ENCODE measurements at regions not wholly inside any gene's neighbourhood (a gene's known extent, or its start where the extent isn't known, plus 50 kb on each side); places are given as distances from the start of the nearest gene placed in this dataset.

GRCh38 chr7:110105840-110106239 lies 985.1 kb upstream of the LRRN3 start:
- BruUV-seq (replicated peaks), result no TSS peak
- Histone ChIP-seq H3K27ac (ENCODE audit: control insufficient read depth, insufficient read depth) (no peak overlapping the region), H3K9ac (ENCODE audit: control insufficient read depth, insufficient read depth, low read length) (no peak overlapping the region), H3K36me3 (ENCODE audit: control insufficient read depth in 2 of 2, insufficient read depth in 2 of 2, low read length in 1 of 2) (no peaks in the 10 kb centered on the region), H3K4me3 (no peak overlapping the region), H3K27me3 (replicated peaks in 1 of 2; ENCODE audit: control insufficient read depth in 2 of 2, insufficient read depth in 2 of 2, low read length in 1 of 2) (no peaks in the 10 kb centered on the region), H2AFZ (ENCODE audit: control insufficient read depth, low read depth, low read length) (no peak overlapping the region), H3K4me2 (ENCODE audit: control insufficient read depth, insufficient read depth) (no peak overlapping the region), H3K9me3 (replicated peaks; ENCODE audit: control insufficient read depth, insufficient read depth, low read length) (no peaks in the 10 kb centered on the region), H3K4me1 (ENCODE audit: control insufficient read depth, insufficient read depth, low read length) (no peaks in the 10 kb centered on the region), H3K79me2 (ENCODE audit: control insufficient read depth, insufficient read depth, low read length) (no peaks in the 10 kb centered on the region), H4K20me1 (ENCODE audit: control insufficient read depth, insufficient read depth) (no peaks in the 10 kb centered on the region)
- in situ Hi-C loops (cut with MboI) (no loop called here), intact Hi-C loops (cut with micrococcal nuclease; ENCODE audit: unreplicated experiment) (no loop called here)
- FAIRE-seq (no peak), ATAC-seq (no peak), DNase-seq (ENCODE audit: low read depth, low spot score) (no peak)
- SMC1A ChIA-PET (ENCODE audit: uncharacterized antibody, unreplicated experiment), result no interaction called here
- TF ChIP-seq SREBF1 (IDR thresholded peaks at IDR 0.05; ENCODE audit: low read length), result no peak
- TF ChIP-seq NFIC (IDR thresholded peaks at IDR 0.05; ENCODE audit: low read depth, low read length), result no peak
- no peak for TF ChIP-seq GABPA (IDR thresholded peaks at IDR 0.05; ENCODE audit: low read depth)
- TF ChIP-seq STAT1 (conservative IDR thresholded peaks at IDR 0.05), result no peak
- TF ChIP-seq CHD2 (IDR thresholded peaks at IDR 0.05; ENCODE audit: borderline replicate concordance, low read depth, low read length), result no peak
- TF ChIP-seq SMAD5 (IDR thresholded peaks at IDR 0.05; ENCODE audit: low read depth), result no peak
- no peak for TF ChIP-seq NR2C1 (IDR thresholded peaks at IDR 0.05)
- no peak for TF ChIP-seq KAT2A (conservative IDR thresholded peaks at IDR 0.05; ENCODE audit: control insufficient read depth, low read depth, low read length)
- no peak for TF ChIP-seq POU2F2 (IDR thresholded peaks at IDR 0.05; ENCODE audit: borderline replicate concordance, low read depth, low read length)
- TF ChIP-seq TARDBP (IDR thresholded peaks at IDR 0.05; ENCODE audit: borderline replicate concordance), result no peak
- no peak for TF ChIP-seq SKIL (IDR thresholded peaks at IDR 0.05; ENCODE audit: low read depth, poor library complexity, severe bottlenecking)
- no peak for TF ChIP-seq BRCA1 (IDR thresholded peaks at IDR 0.05; ENCODE audit: low read depth, low read length)
- TF ChIP-seq NFXL1 (IDR thresholded peaks at IDR 0.05; ENCODE audit: borderline replicate concordance), result no peak
- no peak for TF ChIP-seq E4F1 (IDR thresholded peaks at IDR 0.05; ENCODE audit: borderline replicate concordance, partially characterized antibody)
- no peak for TF ChIP-seq ZNF622 (IDR thresholded peaks at IDR 0.05)
- TF ChIP-seq RCOR1 (conservative IDR thresholded peaks at IDR 0.05; ENCODE audit: low read depth, low read length), result no peak
- RAD21 ChIA-PET (ENCODE audit: unreplicated experiment), result interaction anchor here (0.6 kb wide), 1 partner anchor 1052 kb away, joined by 4 read pairs; no protein-coding TSS in a partner anchor
- CTCF ChIA-PET, result no interaction called here
- POLR2A ChIA-PET, result no interaction called here
